ENCODE measurements at regions not wholly inside any gene's neighbourhood (a gene's known extent, or its start where the extent isn't known, plus 50 kb on each side); places are given as distances from the start of the nearest gene placed in this dataset.
A peak's percentile ranks its signal among the peaks of the same experiment; 100 is the strongest.

DNA sequence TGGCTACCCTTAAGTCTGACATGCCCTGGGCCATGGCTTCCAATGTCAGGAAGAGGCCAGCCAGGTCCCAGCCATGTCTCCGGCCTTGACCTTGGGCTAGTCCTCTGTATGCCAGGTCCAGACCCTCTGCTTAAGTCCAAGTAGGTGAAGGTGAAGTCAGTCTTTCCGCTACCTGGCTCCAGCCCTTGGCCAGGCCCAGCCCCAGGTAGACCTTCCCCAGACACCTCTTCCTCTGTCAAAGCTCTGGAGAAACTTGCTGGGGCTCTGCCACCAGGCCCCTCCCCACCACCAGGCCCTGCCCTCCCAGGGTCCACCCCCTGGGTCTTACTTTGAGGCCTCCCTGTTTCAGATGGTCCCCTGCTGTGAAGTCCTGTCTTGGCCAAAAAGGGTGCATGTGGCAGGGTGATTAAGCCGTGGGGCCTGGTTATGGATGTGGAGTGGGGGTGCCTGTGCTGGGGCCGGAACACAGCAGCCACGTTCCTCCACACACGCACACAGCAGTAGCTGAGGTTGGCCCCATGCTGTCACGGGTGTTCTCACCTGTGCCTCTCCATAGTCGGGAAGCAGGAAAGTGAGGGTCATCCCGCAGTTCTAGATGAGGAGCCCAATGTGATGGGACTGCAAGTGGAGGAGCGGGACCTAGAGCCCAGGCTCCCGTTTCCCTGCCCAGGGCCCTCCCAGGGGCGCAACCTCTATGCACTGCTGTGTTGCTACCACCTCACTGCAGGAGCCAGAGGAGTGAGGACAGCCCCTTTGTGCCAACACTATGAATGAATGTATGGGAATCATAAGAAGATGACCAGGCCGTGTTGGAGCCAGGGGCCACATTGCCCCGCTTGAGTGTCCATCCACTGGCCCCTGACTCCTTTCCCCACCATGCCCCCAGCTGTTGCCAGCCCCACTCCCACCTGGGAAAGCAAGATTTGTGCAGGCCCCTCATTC lies 72.2 kb downstream of the LINC01488 start:
- Histone ChIP-seq H2AK9ac (replicated peaks; ENCODE audit: low read depth, low read length, poor library complexity) (peak overlapping the region; percentile 28), H4K91ac (ENCODE audit: insufficient read depth, low read depth, low read length) (no peak overlapping the region), H3K27ac (ENCODE audit: insufficient read depth, low read length) (no peak overlapping the region), H3K56ac (ENCODE audit: extremely low read depth, insufficient read depth, low read length) (no peak overlapping the region), H3K9me3 (ENCODE audit: control insufficient read depth, insufficient read depth, low read length) (peaks cover 5% of the 10 kb centered on the region), H2AK5ac (ENCODE audit: low read depth, low read length) (0 out of 2 replicates have a peak overlapping the region, but pooled peaks have one; percentile 1), H3K4me3 (ENCODE audit: insufficient read depth, low read depth, low read length) (no peak overlapping the region), H2BK15ac (ENCODE audit: low read depth, low read length) (no peak overlapping the region), H3K27me3 (ENCODE audit: control insufficient read depth, insufficient read depth, low read length) (no peaks in the 10 kb centered on the region), H2AFZ (replicated peaks; ENCODE audit: low read length, poor library complexity) (no peak overlapping the region), H3K4me1 (ENCODE audit: control insufficient read depth, insufficient read depth, low read length) (peaks cover 2% of the 10 kb centered on the region; the same call in 1 of the 2 replicates), H3K9ac (ENCODE audit: low read depth, low read length) (no peak overlapping the region), H3K9me1 (ENCODE audit: insufficient read depth, low read length) (no peaks in the 10 kb centered on the region), H3K14ac (replicated peaks; ENCODE audit: low read depth, low read length) (0 out of 2 replicates have a peak overlapping the region, but pooled peaks have one; percentile 7), H3K36me3 (ENCODE audit: control insufficient read depth, insufficient read depth, low read length) (no peaks in the 10 kb centered on the region), H2BK120ac (ENCODE audit: low read depth, low read length) (no peak overlapping the region), H3K79me1 (ENCODE audit: low read depth in 1 of 2, low read length in 2 of 2) (no peaks in the 10 kb centered on the region), H2BK20ac (ENCODE audit: low read depth, low read length) (no peak overlapping the region), H4K5ac (ENCODE audit: low read depth, low read length) (no peak overlapping the region), H3K4ac (ENCODE audit: low read depth, low read length) (no peak overlapping the region), H3K4me2 (ENCODE audit: low read depth, low read length) (no peak overlapping the region), H4K20me1 (ENCODE audit: insufficient read depth, low read length) (no peaks in the 10 kb centered on the region), H2BK5ac (ENCODE audit: low read depth, low read length, poor library complexity, severe bottlenecking) (no peak overlapping the region), H4K8ac (ENCODE audit: low read depth in 2 of 2, low read length in 2 of 2) (no peak overlapping the region), H3K23ac (ENCODE audit: low read depth, low read length) (no peak overlapping the region), H3K18ac (ENCODE audit: low read depth, low read length) (no peak overlapping the region)
- in situ Hi-C loops (cut with MboI; ENCODE audit: low sequenced_read_pairs) (no loop called here), intact Hi-C loops (cut with micrococcal nuclease) (no loop called here), dilution Hi-C loops (cut with HindIII; ENCODE audit: low sequenced_read_pairs, unreplicated experiment) (no loop called here)
- no peak for DNase-seq
- ChIA-PET POLR2A (ENCODE audit: unreplicated experiment) (no interaction called here), CTCF (no interaction called here)
- WGBS, 2 experiments (ENCODE audit: extremely low coverage in 2 of 2, insufficient read length in 1 of 2): 83% methylated on average over 4 of the region's 14 CpGs; no CpG with 5 or more reads in 1 of the 2 experiments
- ATAC-seq (ENCODE audit: low read depth): no peak
- no TSS peak for BruUV-seq (replicated peaks)
- TF ChIP-seq MAFK (IDR thresholded peaks at IDR 0.05; ENCODE audit: low read depth, low read length) (no peak), POLR2A (IDR thresholded peaks at IDR 0.05; ENCODE audit: low read depth, low read length) (no peak), CHD1 (IDR thresholded peaks at IDR 0.05; ENCODE audit: low read depth, low read length) (no peak), RCOR1 (IDR thresholded peaks at IDR 0.05; ENCODE audit: insufficient replicate concordance, low read length) (no peak), RFX5 (IDR thresholded peaks at IDR 0.05; ENCODE audit: low read depth, low read length) (no peak), FOS (IDR thresholded peaks at IDR 0.05; ENCODE audit: low read depth, low read length) (no peak), CTCF (conservative IDR thresholded peaks at IDR 0.05; ENCODE audit: low read depth, low read length) (no peak), SMC3 (IDR thresholded peaks at IDR 0.05; ENCODE audit: low read depth, low read length) (no peak), MXI1 (IDR thresholded peaks at IDR 0.05; ENCODE audit: borderline replicate concordance, low read depth, low read length) (no peak), CEBPB (IDR thresholded peaks at IDR 0.05; ENCODE audit: low read depth, low read length) (no peak), BHLHE40 (IDR thresholded peaks at IDR 0.05; ENCODE audit: low read depth, low read length) (no peak), MAZ (IDR thresholded peaks at IDR 0.05; ENCODE audit: borderline replicate concordance, low read depth, low read length) (no peak), NFE2L2 (IDR thresholded peaks at IDR 0.05; ENCODE audit: low read depth, low read length) (no peak)
- TF ChIP-seq, protein P1, sequence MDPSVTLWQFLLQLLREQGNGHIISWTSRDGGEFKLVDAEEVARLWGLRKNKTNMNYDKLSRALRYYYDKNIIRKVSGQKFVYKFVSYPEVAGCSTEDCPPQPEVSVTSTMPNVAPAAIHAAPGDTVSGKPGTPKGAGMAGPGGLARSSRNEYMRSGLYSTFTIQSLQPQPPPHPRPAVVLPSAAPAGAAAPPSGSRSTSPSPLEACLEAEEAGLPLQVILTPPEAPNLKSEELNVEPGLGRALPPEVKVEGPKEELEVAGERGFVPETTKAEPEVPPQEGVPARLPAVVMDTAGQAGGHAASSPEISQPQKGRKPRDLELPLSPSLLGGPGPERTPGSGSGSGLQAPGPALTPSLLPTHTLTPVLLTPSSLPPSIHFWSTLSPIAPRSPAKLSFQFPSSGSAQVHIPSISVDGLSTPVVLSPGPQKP (IDR thresholded peaks at IDR 0.05; ENCODE audit: borderline replicate concordance, low read depth, low read length): no peak
- TF ChIP-seq, protein P2, sequence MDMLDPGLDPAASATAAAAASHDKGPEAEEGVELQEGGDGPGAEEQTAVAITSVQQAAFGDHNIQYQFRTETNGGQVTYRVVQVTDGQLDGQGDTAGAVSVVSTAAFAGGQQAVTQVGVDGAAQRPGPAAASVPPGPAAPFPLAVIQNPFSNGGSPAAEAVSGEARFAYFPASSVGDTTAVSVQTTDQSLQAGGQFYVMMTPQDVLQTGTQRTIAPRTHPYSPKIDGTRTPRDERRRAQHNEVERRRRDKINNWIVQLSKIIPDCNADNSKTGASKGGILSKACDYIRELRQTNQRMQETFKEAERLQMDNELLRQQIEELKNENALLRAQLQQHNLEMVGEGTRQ (IDR thresholded peaks at IDR 0.05; ENCODE audit: low read depth, low read length): no peak

Measured in IMR-90 (cell line).